OCI-LY1 (cell line): ENCODE measurements at regions not wholly inside any gene's neighbourhood (a gene's known extent, or its start where the extent isn't known, plus 50 kb on each side); places are given as distances from the start of the nearest gene placed in this dataset.

Experiments used
- H2AFZ ChIP-seq: fragments of 200-600 bp; sonication (generic), shearing (Covaris generic); 2 replicates; pipeline ENCODE4 v1.6.0; 2014; ENCODE audit warnings: antibody characterized with exemption, mild to moderate bottlenecking, low read length
- H3F3A ChIP-seq: fragments of 200-600 bp; sonication (generic), shearing (Covaris generic); 2 replicates; pipeline ENCODE4 v1.6.0; 2014; ENCODE audit warnings: mild to moderate bottlenecking, antibody characterized with exemption, low read length, moderate library complexity; ENCODE audit not compliant: insufficient read depth
- H3K27ac ChIP-seq: fragments of 200-600 bp; sonication (generic); 2 replicates; pipeline ENCODE4 v1.5.1; 2014; ENCODE audit warnings: low read length, mixed run types, mild to moderate bottlenecking, low read depth; ENCODE audit not compliant: poor library complexity, severe bottlenecking
- H3K27me3 ChIP-seq: fragments of 200-600 bp; sonication (generic); 2 replicates; pipeline ENCODE4 v1.6.0; 2014; ENCODE audit warnings: antibody characterized with exemption, mild to moderate bottlenecking, low read length, moderate library complexity; ENCODE audit not compliant: insufficient read depth
- H3K36me3 ChIP-seq: fragments of 200-600 bp; sonication (generic); 2 replicates; pipeline ENCODE4 v1.6.1; 2014; ENCODE audit warnings: mild to moderate bottlenecking, antibody characterized with exemption, low read length, moderate library complexity, mixed read lengths; ENCODE audit not compliant: insufficient read depth
- H3K4me1 ChIP-seq: fragments of 200-600 bp; sonication (generic); 2 replicates; pipeline ENCODE4 v1.5.1; 2014; ENCODE audit warnings: mild to moderate bottlenecking, low read length, moderate library complexity; ENCODE audit not compliant: insufficient read depth, severe bottlenecking
- H3K4me2 ChIP-seq: fragments of 200-600 bp; sonication (generic), shearing (Covaris generic); 2 replicates; pipeline ENCODE4 v1.6.1; 2014; ENCODE audit warnings: low read length
- H3K4me3 ChIP-seq: fragments of 200-600 bp; sonication (generic); 2 replicates; pipeline ENCODE4 v1.5.1; 2014; ENCODE audit warnings: low read length, low read depth, mild to moderate bottlenecking, mixed read lengths; ENCODE audit not compliant: poor library complexity, severe bottlenecking
- H3K79me2 ChIP-seq: fragments of 200-600 bp; shearing (Covaris generic); 2 replicates; pipeline ENCODE4 v1.6.1; 2016; ENCODE audit warnings: mixed run types, low read length, mixed read lengths; ENCODE audit not compliant: insufficient read depth
- H3K9ac ChIP-seq: fragments of 200-600 bp; sonication (generic), shearing (Covaris generic); 2 replicates; pipeline ENCODE4 v1.6.1; 2014; ENCODE audit warnings: mild to moderate bottlenecking, low read length, mixed read lengths
- H3K9me2 ChIP-seq: fragments of 200-600 bp; sonication (generic), shearing (Covaris generic); 2 replicates; pipeline ENCODE4 v1.6.1; 2014; ENCODE audit warnings: low read depth, mild to moderate bottlenecking, low read length, mixed read lengths
- H3K9me3 ChIP-seq: fragments of 200-600 bp; shearing (Covaris generic); 2 replicates; pipeline ENCODE4 v1.6.1; 2014; ENCODE audit warnings: low read length, mixed read lengths
- H4K20me1 ChIP-seq: fragments of 200-600 bp; sonication (generic), shearing (Covaris generic); 2 replicates; pipeline ENCODE4 v1.6.0; 2016; ENCODE audit warnings: mild to moderate bottlenecking, low read length; ENCODE audit not compliant: insufficient read depth
- CTCF ChIP-seq: fragments of 200-600 bp; sonication (generic), shearing (Covaris generic); IDR thresholded peaks from 2 replicates; pipeline ENCODE4 v1.5.1; 2017; ENCODE audit warnings: mild to moderate bottlenecking, antibody characterized with exemption, low read length, moderate library complexity, mixed read lengths
- EZH2 ChIP-seq: fragments of 200-600 bp; sonication (generic), shearing (Covaris generic); IDR thresholded peaks from 2 replicates; pipeline ENCODE4 v1.8.0; 2017; ENCODE audit warnings: borderline replicate concordance, mixed run types, mild to moderate bottlenecking, antibody characterized with exemption, low read length, moderate library complexity, mixed read lengths

DNA sequence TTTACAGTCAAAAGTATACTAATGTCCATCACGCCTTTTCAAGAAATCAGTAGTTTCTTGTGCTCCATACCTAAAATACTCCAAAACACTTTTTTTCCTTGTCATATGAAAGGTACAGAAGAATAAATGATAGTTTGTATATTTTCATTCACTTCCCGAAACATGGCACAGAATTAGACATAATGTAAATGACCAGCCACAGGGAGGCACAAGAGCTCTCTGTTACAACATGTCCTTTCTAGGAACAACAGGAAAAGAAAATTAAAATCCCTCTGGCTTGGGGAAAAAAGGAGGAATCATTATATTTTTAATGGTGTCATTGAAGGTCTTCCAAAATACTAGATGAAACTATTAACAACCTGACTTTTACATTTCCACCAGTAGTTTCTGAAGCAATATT is 331.2 kb downstream of the ACTR3B start:
- Histone ChIP-seq H3K4me2 (no peak overlapping the region), H3K27ac (no peak overlapping the region), H4K20me1 (no peaks in the 10 kb centered on the region), H3K9me3 (no peaks in the 10 kb centered on the region), H3K4me1 (no peaks in the 10 kb centered on the region), H3K9ac (no peak overlapping the region), H2AFZ (no peak overlapping the region), H3K79me2 (no peaks in the 10 kb centered on the region), H3K27me3 (peaks cover 4% of the 10 kb centered on the region; the same call in 1 of the 2 replicates), H3K4me3 (no peak overlapping the region), H3K36me3 (no peaks in the 10 kb centered on the region), H3F3A (no peaks in the 10 kb centered on the region), H3K9me2 (no peaks in the 10 kb centered on the region)
- TF ChIP-seq EZH2, result no peak
- TF ChIP-seq CTCF, result 0 out of 2 replicates have a peak, but pooled peaks have one; percentile 5

- Histone ChIP-seq H3F3A (no peaks in the 10 kb centered on the region), H3K36me3 (no peaks in the 10 kb centered on the region), H3K79me2 (no peaks in the 10 kb centered on the region), H3K4me1 (no peaks in the 10 kb centered on the region), H3K9ac (no peak overlapping the region), H3K9me2 (no peaks in the 10 kb centered on the region), H3K27me3 (peaks cover 3% of the 10 kb centered on the region; the same call in 1 of the 2 replicates), H3K4me2 (no peak overlapping the region), H3K4me3 (no peak overlapping the region), H2AFZ (no peak overlapping the region), H3K9me3 (no peaks in the 10 kb centered on the region), H3K27ac (no peak overlapping the region), H4K20me1 (no peaks in the 10 kb centered on the region)
- TF ChIP-seq CTCF (no peak), EZH2 (no peak)
Observed at GRCh38 chr7:153091477-153091876, 331.9 kb downstream of the ACTR3B start.

GRCh38 chr7:153097511-153098201 is 338.1 kb downstream of the ACTR3B start:
- H4K20me1 ChIP-seq, result no peaks in the 10 kb centered on the region
- H3K4me1 ChIP-seq, result no peaks in the 10 kb centered on the region
- TF ChIP-seq CTCF (no peak), EZH2 (no peak)
- no peak overlapping the region for H3K4me2 ChIP-seq
- H3K79me2 ChIP-seq, result no peaks in the 10 kb centered on the region
- H3K27me3 ChIP-seq, result peaks cover 3% of the 10 kb centered on the region; the same call in 1 of the 2 replicates
- H3K9ac ChIP-seq, result no peak overlapping the region
- H3K4me3 ChIP-seq, result no peak overlapping the region
- no peaks in the 10 kb centered on the region for H3K9me2 ChIP-seq
- H3K27ac ChIP-seq, result no peak overlapping the region
- no peaks in the 10 kb centered on the region for H3F3A ChIP-seq
- H3K36me3 ChIP-seq, result no peaks in the 10 kb centered on the region
- no peaks in the 10 kb centered on the region for H3K9me3 ChIP-seq
- no peak overlapping the region for H2AFZ ChIP-seq
